SK-N-MC (cell line): ENCODE measurements at regions not wholly inside any gene's neighbourhood (a gene's known extent, or its start where the extent isn't known, plus 50 kb on each side); places are given as distances from the start of the nearest gene placed in this dataset.

Experiments
- EZH2 ChIP-seq: fragments of 200-600 bp; sonication (generic); IDR thresholded peaks from one replicate; pipeline ENCODE4 v1.6.1; 2017; ENCODE audit warnings: antibody characterized with exemption
- FOXP2 ChIP-seq: optimal IDR thresholded peaks from 2 replicates; pipeline ENCODE3; 2011; ENCODE audit warnings: mild to moderate bottlenecking, moderate library complexity; ENCODE audit not compliant: insufficient read depth; ENCODE audit errors: extremely low read length, control extremely low read depth
- POLR2AphosphoS5 ChIP-seq: IDR thresholded peaks from 2 replicates; pipeline ENCODE4 v1.6.1; 2012; ENCODE audit warnings: mild to moderate bottlenecking, low read depth, low read length, borderline replicate concordance

- TF ChIP-seq EZH2 (no peak), POLR2AphosphoS5 (no peak), FOXP2 (no peak)
Observed at GRCh38 chr3:106328224-106328623, 459.4 kb upstream of the CBLB start.
